ENCODE measurements at regions not wholly inside any gene's neighbourhood (a gene's known extent, or its start where the extent isn't known, plus 50 kb on each side); places are given as distances from the start of the nearest gene placed in this dataset.
"Not testable (repeated sequence)": the region's sequence is repeated elsewhere in the genome, so short reads cannot be mapped to it uniquely, and the experiment has no call there.

DNA sequence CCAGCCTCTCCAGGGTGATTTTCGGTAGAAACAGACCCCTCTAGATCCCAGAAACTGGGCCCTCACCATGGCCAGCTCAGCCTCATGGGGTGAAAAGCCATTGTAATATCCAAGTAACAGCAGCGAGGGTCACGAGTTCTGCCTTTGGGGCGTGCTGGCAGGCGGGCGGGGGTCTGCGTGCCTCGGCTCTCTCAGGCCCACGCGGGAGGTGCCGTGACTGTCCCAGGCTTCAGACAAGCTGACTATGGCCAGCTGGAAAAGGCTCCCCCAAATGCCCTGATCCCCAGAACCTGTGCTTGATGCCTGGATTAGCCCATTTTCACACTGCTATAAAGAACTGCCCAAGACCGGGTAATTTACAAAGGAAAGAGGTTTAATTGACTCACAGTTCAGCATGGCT, 160.2 kb downstream of the LAT start:
- DNase-seq (ENCODE audit: low spot score), result not testable (repeated sequence)

DNA sequence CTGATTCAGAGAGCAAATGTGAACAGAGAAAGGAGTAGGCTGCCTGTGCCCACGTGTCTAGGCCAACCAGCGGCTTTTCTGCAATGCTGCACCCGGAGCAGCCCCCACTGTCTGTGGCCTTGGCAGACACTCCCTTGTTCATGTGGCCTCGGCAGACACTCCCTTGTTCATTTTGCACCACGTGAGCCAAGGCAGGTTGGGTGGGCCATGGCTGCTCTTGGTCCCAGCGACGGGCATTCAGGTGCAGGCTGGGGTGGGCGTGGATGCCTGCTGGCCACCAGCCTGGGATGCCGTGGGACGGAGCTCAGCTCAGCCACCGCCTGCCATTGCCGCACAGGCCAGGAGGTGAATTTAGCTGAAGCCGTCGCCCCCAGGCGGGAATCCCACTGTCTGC, 159.8 kb downstream of the LAT start:
- not testable (repeated sequence) for DNase-seq (ENCODE audit: low spot score)

DNA sequence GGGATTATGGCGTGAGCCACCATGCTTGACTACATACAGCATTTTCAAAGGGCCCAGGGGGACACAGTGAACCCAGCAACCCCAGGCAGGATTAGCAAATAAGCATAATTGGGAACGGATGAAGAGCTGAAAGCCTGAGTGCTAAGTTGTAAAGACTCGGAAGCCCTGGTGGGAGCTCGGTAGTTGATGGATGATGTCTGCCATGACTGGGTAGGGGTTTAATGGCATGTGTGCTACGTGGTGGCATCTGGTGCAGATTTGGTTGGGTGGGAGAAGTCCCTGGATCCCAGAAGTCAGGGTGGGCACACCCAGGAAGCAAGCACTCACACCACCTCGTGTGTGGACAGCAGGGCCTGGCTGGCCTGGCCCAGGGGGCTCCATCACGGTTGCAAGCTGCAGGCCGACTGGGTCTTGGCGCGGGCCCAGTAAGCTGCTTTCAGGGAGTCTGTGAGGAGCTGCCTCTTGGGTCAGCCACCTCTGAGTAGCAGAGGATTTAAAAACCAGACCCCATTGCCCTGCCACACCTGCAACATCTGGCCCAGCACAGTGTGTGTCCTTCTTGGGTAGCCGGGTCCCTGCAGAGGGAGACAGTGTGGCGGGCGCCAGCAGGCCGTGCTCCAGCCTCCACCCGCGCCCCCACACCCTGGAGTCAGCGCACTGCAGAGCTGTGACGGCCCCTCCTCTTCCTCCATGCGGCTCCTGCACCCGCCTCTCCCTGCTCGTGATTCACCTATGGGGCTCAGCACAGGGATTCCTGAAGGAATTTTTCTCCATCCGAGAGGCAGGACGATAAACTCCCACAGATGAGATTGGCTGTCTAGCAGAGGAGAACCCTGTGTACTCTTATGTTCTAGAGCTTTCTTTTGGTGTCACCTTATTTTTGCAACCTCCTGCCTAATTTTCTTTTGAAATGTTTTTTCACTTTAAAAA, 159.2 kb downstream of the LAT start:
- not testable (repeated sequence) for DNase-seq (ENCODE audit: low spot score)

DNA sequence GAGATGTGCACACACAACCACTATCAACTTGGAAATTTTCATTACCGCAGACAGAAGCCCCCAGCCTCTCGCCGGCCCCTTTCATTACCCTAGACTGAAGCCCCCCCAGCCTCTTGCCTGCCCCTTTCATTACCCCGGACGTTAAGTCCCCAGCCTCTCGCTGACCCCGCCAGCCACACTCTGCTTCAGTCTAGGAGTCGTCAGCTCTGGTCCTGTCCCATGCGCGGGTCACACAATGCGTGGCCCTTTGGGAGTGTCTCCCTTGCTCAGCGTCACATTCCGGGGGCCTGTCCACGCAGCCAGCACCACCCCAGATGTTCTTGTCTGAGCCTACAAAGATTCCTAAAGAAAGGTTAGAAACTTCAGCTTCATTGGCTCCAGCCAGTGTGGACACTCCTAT, 157.7 kb downstream of the LAT start:
- DNase-seq (ENCODE audit: low spot score), result not testable (repeated sequence)

DNA sequence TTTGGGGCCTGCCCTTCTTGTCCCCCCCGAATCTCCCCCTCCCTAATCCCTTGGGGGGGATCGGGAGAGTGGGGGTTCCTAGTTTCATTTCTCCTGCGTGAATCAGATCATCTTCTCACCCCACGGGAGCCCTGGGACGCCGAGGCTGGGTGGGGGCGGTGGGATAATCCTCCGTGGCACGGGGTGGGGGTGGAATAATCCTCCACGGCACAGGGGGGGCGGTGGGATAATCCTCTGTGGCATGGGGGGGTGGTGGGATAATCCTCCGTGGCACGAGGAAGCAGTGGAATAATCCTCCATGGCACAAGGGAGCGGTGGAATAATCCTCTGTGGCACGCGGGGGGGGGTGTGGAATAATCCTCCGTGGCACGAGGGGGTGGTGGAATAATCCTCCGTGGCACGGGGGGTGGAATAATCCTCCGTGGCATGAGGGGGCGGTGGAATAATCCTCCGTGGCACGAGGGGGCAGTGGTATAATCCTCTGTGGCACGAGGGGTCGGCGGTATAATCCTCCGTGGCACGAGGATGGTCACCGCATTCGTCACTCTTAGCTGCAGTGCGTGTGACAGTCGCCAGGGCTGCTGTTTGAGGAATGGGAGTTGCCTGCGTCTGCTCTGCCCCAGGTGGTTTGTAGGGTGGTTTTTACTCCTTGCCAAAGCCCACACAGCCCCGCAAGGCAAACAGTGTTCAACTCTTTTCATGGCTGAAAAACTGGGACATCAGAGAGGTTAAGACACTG, 156.9 kb downstream of the LAT start:
- DNase-seq (ENCODE audit: low spot score), result no peak

DNA sequence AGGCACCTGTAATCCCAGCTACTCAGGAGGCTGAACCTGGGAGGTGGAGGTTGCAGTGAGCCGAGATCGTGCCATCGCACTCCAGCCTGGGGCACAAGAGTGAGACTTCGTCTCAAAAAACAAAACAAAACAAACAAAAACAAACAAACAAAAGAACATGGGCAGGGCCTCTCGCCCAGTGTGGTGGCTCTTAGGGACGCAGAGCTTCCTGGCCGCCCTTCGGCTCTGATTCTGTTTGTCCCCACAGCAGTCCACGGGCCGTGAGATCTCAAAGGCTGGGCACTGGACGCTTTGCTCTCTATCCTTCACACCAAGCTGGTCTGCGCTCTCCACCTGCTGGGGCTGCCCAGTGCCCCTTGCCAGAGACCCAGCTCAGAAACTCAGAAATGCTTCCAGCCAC, 156.3 kb downstream of the LAT start:
- DNase-seq (ENCODE audit: low spot score), result not testable (repeated sequence)

DNA sequence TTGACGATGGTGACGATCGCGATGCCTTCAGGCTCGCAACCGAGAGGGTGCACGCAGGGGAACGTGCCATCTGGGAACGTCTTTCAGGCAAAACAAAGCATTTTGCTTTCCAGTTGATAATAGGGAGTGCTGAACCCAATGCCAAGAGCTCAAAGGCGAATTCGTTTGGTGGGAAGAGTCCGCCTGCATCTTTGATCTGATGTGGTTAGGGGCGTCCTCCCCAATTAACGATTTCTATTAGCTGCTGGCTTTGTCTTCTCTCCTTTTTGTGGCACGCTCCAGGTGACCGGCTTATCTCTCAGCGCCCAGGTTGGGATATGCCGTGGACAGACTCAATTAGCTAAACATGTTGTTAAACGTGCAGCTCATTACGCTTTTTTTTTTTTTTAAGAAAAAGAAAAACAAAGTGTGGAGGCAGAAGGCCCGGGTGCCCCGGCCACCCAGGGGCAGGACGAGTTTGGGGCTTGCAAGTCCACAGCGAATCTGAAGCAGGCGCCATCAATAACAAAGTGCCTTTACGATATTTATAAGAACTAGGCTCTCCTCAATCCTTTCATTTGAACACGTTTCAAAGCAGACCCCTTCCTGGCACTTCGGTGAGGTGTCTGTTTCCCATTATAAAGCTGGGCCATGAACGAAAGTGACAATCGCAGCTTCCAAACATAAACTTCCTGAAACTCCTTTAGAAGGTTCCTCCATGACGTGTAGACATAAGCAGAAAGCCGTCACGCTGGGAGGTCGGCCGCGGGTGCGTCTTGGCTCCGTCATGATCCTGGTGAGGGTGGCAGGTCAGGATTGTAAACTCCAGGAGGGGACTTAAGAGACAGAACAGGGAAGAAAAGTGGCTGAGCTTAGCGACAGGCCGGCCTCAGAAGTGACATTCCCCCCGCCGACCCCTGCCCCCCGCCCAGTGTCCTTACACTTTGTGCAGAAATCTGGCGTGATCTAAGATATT, 155.3 kb downstream of the LAT start:
- DNase-seq (ENCODE audit: low spot score), result not testable (repeated sequence)

DNA sequence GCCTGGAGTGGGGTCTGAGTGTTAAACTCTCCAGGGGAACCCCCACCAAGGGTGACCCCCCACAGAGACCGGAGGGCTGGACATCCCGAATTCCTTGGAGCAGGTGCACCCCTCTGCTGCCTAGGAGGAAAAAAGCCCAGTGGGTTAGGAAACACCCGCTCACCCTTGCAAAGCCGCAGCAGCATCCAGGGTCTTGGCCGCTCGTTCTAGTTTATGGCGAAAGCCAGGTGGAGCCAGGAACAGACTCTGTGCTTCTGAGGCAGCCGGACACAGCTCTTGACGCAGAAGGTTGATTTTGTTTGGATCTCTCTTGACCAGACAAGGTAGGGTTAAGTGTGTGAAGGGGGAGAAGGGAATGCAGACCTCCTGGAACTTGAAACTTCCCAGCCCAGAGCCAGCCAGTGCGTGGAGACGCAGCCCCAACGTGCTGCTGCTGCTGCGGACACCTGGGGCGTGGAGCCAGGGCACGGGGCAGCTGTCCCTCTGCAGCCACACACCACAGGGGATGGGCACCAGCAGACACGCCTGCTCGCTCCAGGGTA, 154.5 kb downstream of the LAT start:
- DNase-seq (ENCODE audit: low spot score), result no peak

DNA sequence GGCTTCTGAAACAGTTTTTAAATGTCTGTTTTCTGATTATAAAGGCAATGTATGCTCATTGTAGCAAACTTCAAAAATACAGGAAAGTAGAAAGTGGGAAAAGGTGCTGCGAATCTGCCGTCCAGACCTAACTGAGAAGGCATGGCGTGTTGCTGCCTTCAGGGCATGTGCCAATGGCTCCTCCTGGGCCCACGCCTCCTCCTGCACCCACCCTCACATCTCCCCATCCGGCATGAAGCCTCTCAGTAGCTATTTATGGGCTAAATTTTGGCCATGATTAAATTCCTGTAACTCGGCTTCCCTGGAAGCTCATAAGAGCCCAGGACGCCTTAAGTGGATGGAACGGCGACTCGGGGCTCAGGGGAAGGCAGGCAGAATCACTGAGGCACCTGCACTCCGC, 153.8 kb downstream of the LAT start:
- not testable (repeated sequence) for DNase-seq (ENCODE audit: low spot score)

DNA sequence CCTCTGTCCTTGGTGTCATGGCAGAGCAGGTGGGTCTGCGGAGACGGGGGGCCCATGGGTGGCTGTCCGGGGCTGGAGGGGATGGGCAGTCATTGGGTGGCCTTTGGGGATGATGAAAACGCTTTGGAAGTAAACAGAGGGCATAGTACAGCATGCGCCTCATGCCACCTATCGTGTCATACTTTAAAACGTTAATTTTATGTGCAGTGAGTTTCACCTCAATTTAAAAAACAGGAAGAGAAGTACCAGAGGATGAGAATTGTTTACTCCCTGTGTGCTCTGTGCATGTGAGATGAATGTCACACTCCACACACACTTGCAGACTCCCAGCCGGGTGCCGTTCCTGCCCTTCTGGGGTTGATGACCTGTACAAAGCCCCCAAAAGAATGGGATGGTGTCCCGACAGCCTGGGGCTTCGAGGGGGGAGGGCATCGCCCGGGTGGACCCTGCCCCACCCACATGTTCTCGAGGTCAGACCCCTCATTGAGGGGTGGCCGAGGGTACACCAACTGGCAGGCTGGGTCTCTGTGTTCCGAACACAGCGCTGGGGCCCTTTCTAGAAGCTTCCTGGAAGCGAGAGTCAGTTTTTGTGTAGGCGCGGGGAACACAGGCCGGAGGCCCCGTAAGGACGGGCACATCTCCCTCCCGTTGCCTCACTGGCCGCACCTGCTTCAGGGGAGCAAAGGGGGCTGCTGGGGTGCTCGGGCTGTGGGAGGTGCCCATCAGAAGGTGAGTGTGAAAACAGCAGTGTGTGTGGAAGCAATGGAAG, 153.2 kb downstream of the LAT start:
- DNase-seq (ENCODE audit: low spot score), result not testable (repeated sequence)

DNA sequence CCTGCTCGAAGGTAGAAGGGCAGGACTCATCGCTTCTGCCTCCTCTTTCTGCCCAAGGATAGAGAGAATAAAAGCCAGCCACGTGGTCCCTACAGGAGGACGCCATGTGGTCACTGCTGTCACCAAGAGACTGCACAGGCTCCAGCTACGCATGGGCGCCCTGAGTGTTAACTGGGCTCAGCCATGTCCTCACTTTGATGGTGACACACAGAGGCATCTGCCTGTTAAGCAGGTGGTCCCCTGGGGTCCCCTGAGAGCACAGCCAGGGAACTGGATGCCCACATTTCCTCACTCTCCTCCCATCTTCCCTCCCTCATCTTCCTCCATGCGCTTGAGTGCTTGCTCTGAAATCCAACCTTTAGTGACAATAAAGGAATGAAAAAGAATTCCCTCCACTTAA, 152.6 kb downstream of the LAT start:
- DNase-seq (ENCODE audit: low spot score), result not testable (repeated sequence)

DNA sequence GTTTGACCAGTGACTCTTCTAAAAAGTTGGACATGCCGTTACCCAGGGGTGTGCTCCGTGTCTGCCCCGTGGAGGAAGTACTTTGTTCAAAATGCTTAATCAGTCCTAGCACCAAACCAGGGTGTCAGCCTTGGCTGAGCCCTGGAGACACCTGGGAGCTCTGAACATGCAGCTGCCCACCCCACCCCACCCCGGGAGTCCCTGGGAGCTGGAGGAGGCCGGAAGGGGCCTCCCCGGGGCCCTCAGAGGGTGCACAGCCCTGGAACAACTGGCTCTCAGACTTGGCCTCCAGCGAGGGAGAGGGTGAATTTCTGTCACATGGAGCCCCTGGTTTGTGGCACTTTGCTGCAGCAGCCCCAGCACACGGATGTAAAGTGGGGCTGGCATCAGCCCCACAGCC, 152.1 kb downstream of the LAT start:
- not testable (repeated sequence) for DNase-seq (ENCODE audit: low spot score)

DNA sequence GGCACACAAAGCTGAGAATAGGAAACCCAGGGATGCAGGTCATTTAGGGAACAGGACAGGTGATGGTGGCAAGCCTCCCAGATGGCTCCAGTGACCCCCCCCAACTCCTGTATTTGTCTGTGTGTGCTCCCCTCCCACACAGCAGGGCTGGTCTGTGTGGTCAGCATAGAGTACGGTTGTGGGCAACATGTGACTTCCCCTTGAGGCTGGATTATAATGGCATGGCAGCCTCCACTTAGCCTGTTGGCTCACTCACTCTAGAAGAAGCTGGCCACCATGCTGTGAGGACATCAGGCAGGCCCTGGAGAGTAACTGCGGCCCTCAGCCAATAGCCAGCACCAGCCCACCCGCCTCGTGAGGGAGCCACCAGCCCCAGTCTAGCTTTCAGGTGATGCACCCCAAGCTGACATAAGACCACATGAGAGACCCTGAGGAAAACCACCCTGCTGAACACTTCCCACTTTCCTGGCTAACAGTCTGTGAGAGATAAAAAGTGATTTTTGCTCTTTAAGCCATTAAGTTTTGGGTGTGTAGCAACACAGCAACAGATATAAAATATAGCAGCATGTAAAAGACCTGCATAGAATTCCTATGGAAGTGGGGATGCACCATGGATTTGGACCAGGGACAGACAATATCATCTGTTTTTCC, 151.3 kb downstream of the LAT start:
- not testable (repeated sequence) for DNase-seq (ENCODE audit: low spot score)

DNA sequence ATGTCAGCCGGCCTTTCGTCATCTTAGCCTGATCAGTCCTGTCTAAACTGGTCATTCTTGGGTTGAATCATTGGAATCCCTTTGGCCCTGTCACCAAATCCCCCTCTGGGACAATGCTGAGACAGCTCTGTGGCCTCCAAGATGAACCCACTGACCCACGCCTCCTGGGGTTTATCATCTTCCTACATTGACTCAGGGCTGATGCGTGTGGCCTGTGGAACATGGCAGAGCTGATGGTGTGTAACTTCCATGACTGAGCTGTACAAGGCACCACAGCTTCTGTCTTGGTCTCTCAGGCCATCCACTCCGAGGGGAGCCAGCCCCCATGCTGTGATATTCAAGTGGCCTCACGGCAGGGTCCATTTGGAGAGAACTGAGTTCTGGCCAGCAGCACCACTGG, 150.2 kb downstream of the LAT start:
- DNase-seq (ENCODE audit: low spot score), result not testable (repeated sequence)

DNA sequence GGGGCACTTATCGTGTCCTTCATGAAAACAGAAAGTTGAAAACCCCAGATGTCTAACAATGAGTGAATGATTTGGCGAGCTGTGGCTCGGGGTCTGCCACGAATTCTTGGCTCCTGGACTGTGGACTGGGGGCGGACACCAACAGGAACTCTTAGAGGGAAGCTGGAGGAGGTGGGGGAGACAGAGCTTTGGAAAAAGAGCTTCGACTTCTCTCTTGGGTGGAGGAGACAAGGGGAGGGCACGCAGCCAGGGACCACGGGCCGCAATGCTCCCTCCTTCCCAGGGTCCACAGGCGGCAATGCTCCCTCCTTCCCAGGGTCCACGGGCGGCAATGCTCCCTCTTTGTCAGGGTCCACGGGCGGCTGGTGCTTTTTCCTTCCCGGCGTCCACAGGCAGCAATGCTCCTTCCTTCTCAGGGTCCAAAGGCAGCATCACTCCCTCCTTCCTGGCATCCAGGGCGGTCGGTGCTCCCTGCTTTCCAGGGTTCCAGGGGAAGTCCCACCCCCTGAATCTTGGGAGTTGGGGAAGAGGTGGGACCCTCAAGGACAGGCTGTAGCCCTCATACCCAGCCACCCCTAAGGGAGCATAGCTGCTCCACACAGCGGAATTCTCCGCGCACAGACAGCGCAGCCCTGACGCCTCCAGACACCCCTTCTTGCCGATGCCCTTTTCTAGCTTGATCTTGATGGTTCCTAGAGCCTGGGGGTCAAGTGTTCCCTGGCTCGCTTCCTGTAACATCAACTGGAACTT, 149.0 kb downstream of the LAT start:
- not testable (repeated sequence) for DNase-seq (ENCODE audit: low spot score)

DNA sequence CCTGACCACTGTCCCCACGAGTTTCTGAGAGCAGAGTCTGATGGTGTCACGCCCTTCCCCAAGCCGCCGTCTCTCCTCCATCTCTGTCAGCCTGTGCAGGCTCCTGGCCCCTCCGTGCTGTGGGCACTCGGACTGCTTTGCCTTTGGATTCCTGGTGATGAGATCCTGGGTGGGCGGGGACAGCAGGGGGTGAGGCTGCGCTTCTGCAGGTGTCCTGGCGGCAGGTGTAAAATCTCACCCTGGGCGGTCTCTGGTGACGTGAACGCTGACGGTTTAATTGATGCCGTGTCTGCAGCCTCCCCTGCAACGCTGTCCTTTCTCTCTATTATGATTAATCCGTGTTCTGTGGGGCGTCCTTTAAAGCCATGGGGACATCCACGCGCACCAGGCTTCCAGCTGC, 148.0 kb downstream of the LAT start:
- not testable (repeated sequence) for DNase-seq (ENCODE audit: low spot score)

DNA sequence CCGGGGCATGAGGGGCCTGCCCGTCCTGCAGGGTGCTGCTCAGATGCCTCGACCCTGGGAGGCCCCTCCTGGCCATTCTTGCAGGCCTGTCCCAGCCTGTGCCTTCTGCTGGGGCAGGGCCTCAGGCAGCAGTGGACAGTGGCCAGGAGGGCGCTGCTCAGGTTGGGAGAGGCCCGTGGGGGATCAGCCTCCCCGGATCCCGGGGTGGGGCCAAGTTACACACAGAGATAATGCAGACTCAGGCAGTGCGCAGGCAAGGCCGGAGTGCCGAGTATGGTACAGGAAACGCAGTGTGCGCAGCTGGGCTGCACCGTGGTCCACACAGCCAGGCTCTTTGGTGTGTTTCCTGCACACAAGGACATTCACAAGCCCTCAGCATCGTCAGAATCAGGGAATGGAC, 147.6 kb downstream of the LAT start:
- DNase-seq (ENCODE audit: low spot score), result not testable (repeated sequence)

DNA sequence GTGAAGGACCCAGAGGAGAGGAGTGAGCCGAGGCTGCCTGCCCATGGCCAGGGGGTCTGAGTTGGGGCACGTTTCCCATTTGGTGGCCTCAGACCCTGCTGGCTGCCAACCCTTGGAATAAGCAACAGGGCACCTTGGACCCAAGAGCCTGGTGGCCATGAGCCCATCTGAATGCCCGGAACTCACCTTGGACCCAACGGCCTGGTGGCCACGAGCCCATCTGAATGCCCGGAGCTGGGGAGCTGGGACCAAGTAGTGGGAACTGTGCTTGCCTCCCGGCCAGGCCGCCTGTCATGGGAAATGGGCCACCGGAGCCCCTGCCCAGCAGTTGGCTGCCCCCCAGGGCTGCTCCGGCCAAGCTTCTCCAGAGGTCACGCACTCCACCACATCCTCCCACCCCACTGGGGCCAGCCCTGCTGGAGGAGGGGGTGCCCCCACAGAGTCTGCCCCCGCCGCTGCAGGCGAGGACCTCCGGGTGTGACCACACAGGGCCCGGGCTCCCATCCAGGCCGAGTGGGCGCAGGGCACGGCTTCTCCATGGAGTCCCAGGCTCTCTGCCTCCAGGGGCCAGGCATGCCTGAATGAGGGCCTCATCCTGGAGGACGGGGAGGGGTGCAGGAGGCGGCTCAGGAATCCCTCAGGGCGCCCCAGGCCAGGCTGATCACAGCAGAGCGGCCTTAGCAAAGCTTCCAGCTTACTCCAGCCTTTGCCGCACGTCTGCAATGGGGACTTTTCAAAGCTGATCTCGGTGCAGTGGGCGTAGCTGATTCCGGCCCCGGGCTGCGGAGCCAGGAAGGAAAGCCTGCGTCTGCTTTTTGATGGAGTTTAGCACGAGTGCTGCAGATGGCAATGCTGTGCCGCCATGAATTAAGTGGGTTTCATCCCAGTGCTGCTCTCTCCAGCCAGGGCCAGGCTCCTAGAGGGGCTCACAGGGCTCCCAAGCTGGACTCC, 146.3 kb downstream of the LAT start:
- not testable (repeated sequence) for DNase-seq (ENCODE audit: low spot score)

Measured in globus pallidus (tissue), 1 donor.